Stimulated activated CD4-positive, alpha-beta T cell treated with anti-CD3 and anti-CD28 coated beads, Interleukin-1b, Interleukin-23, amount 100 ng/mL, for 48 hours (primary cell): ENCODE measurements at regions not wholly inside any gene's neighbourhood (a gene's known extent, or its start where the extent isn't known, plus 50 kb on each side); places are given as distances from the start of the nearest gene placed in this dataset.
"Not testable (repeated sequence)": the region's sequence is repeated elsewhere in the genome, so short reads cannot be mapped to it uniquely, and the experiment has no call there.

ENCODE experiments used
- DNase-seq: peaks from one replicate; pipeline ENCODE4 v3.0.0-alpha.2; 2020

- no peak for DNase-seq
Measured at GRCh38 chr7:81111358-81111757, 192.5 kb upstream of the SEMA3C start.

- DNase-seq, result no peak
Measured at GRCh38 chr7:81110673-81111072, 191.8 kb upstream of the SEMA3C start.

- DNase-seq, result no peak
Measured at GRCh38 chr7:81098213-81098612, 179.4 kb upstream of the SEMA3C start.

GRCh38 chr7:81094952-81095351 lies 176.1 kb upstream of the SEMA3C start:
- no peak for DNase-seq

- no peak for DNase-seq
Measured at GRCh38 chr7:81081616-81082015, 162.8 kb upstream of the SEMA3C start.

- no peak for DNase-seq
Measured at GRCh38 chr7:81080553-81080952, 161.7 kb upstream of the SEMA3C start.

- DNase-seq, result no peak
Measured at GRCh38 chr7:81079746-81080145, 160.9 kb upstream of the SEMA3C start.

- DNase-seq, result no peak
Measured at GRCh38 chr7:81075150-81075549, 156.3 kb upstream of the SEMA3C start.

- no peak for DNase-seq
Measured at GRCh38 chr7:81074406-81074805, 155.6 kb upstream of the SEMA3C start.

GRCh38 chr7:81073931-81074251 lies 155.0 kb upstream of the SEMA3C start:
- DNase-seq, result no peak

GRCh38 chr7:81070956-81071355 lies 152.1 kb upstream of the SEMA3C start:
- DNase-seq, result no peak

GRCh38 chr7:81066797-81067196 lies 147.9 kb upstream of the SEMA3C start:
- DNase-seq, result no peak

- DNase-seq, result no peak
Measured at GRCh38 chr7:81064426-81064825, 145.6 kb upstream of the SEMA3C start.

- DNase-seq, result no peak
Measured at GRCh38 chr7:81062755-81063154, 143.9 kb upstream of the SEMA3C start.

- DNase-seq, result not testable (repeated sequence)
Measured at GRCh38 chr7:81057469-81057868, 138.6 kb upstream of the SEMA3C start.

GRCh38 chr7:81053623-81054022 lies 134.8 kb upstream of the SEMA3C start:
- no peak for DNase-seq

GRCh38 chr7:81051811-81052413 lies 133.1 kb upstream of the SEMA3C start:
- DNase-seq, result no peak

GRCh38 chr7:81045491-81046030 lies 126.7 kb upstream of the SEMA3C start:
- no peak for DNase-seq

GRCh38 chr7:81042646-81043045 lies 123.8 kb upstream of the SEMA3C start:
- not testable (repeated sequence) for DNase-seq

- DNase-seq, result no peak
Measured at GRCh38 chr7:81040496-81040895, 121.6 kb upstream of the SEMA3C start.

- no peak for DNase-seq
Measured at GRCh38 chr7:81036871-81037270, 118.0 kb upstream of the SEMA3C start.

- DNase-seq, result no peak
Measured at GRCh38 chr7:81036057-81036456, 117.2 kb upstream of the SEMA3C start.

- DNase-seq, result no peak
Measured at GRCh38 chr7:81031996-81032395, 113.1 kb upstream of the SEMA3C start.

- no peak for DNase-seq
Measured at GRCh38 chr7:81031243-81031642, 112.4 kb upstream of the SEMA3C start.

GRCh38 chr7:81030472-81030871 lies 111.6 kb upstream of the SEMA3C start:
- DNase-seq, result no peak
